HEK293T (cell line): ENCODE measurements at regions not wholly inside any gene's neighbourhood (a gene's known extent, or its start where the extent isn't known, plus 50 kb on each side); places are given as distances from the start of the nearest gene placed in this dataset.

ENCODE experiments used
- CTCF ChIA-PET: fragments of 350-600 bp; formaldehyde crosslinking; extraction: SDS; loops from one replicate; lab custom pipeline; 2021; ENCODE audit warnings: antibody characterized with exemption, inconsistent platforms; lab: Yijun Ruan, JAX
- POLR2A ChIA-PET: fragments of 350-600 bp; formaldehyde crosslinking; extraction: SDS; loops from one replicate; lab custom pipeline; 2020; ENCODE audit warnings: antibody characterized with exemption, inconsistent platforms; lab: Yijun Ruan, JAX
- DNase-seq: peaks from one replicate; pipeline ENCODE4 v3.0.0; 2012; ENCODE audit warnings: mixed read lengths; ENCODE audit errors: extremely low spot score
- ARNT ChIP-seq: fragments of 450-650 bp; IDR thresholded peaks from 2 replicates; pipeline ENCODE4 v1.6.1; 2017; ENCODE audit warnings: mild to moderate bottlenecking
- BHLHE40 ChIP-seq: fragments of 450-650 bp; IDR thresholded peaks from 2 replicates; pipeline ENCODE4 v1.6.1; 2016; ENCODE audit warnings: mild to moderate bottlenecking, moderate library complexity, borderline replicate concordance
- CTBP1 ChIP-seq: fragments of 450-650 bp; IDR thresholded peaks from 2 replicates; pipeline ENCODE4 v1.6.1; 2016; ENCODE audit warnings: borderline replicate concordance
- ELF4 ChIP-seq: fragments of 450-650 bp; IDR thresholded peaks from 2 replicates; pipeline ENCODE4 v1.6.1; 2017; ENCODE audit warnings: antibody characterized with exemption
- FOXA1 ChIP-seq: fragments of 450-650 bp; IDR thresholded peaks from 2 replicates; pipeline ENCODE4 v1.6.1; 2016; ENCODE audit warnings: mild to moderate bottlenecking
- FOXK2 ChIP-seq: fragments of 450-650 bp; IDR thresholded peaks from 2 replicates; pipeline ENCODE4 v1.6.1; 2016; ENCODE audit warnings: mild to moderate bottlenecking
- FOXM1 ChIP-seq: fragments of 450-650 bp; IDR thresholded peaks from 2 replicates; pipeline ENCODE4 v1.6.1; 2017; ENCODE audit warnings: mild to moderate bottlenecking, borderline replicate concordance
- HDGF ChIP-seq: fragments of 450-650 bp; IDR thresholded peaks from 2 replicates; pipeline ENCODE4 v1.6.1; 2017; ENCODE audit warnings: antibody characterized with exemption, borderline replicate concordance
- L3MBTL2 ChIP-seq: fragments of 450-650 bp; conservative IDR thresholded peaks from 2 replicates; pipeline ENCODE4 v1.6.1; 2016; ENCODE audit warnings: mild to moderate bottlenecking
- LEF1 ChIP-seq: fragments of 450-650 bp; IDR thresholded peaks from 2 replicates; pipeline ENCODE4 v1.6.1; 2017; ENCODE audit warnings: mild to moderate bottlenecking, borderline replicate concordance
- NFRKB ChIP-seq: fragments of 450-650 bp; IDR thresholded peaks from 2 replicates; pipeline ENCODE4 v1.6.1; 2016; ENCODE audit warnings: mild to moderate bottlenecking, moderate library complexity
- PKNOX1 ChIP-seq: fragments of 450-650 bp; IDR thresholded peaks from 2 replicates; pipeline ENCODE4 v1.6.1; 2016
- SP1 ChIP-seq: fragments of 450-650 bp; IDR thresholded peaks from 2 replicates; pipeline ENCODE4 v1.6.1; 2017
- SUZ12 ChIP-seq: fragments of 450-650 bp; IDR thresholded peaks from 2 replicates; pipeline ENCODE4 v1.6.1; 2016; ENCODE audit warnings: mild to moderate bottlenecking
- TARDBP ChIP-seq: fragments of 450-650 bp; IDR thresholded peaks from 2 replicates; pipeline ENCODE4 v1.6.1; 2016
- ZNF384 ChIP-seq: fragments of 450-650 bp; IDR thresholded peaks from 2 replicates; pipeline ENCODE4 v1.6.1; 2016

GRCh38 chr20:20930500-20930899 is 175.7 kb downstream of the LINC00237 start:
- no peak for DNase-seq
- ChIA-PET POLR2A (no interaction called here), CTCF (no interaction called here)
- no peak for TF ChIP-seq FOXA1
- no peak for TF ChIP-seq ARNT
- no peak for TF ChIP-seq FOXK2
- no peak for TF ChIP-seq L3MBTL2
- TF ChIP-seq HDGF = no peak
- TF ChIP-seq FOXM1 = no peak
- TF ChIP-seq CTBP1 = no peak
- TF ChIP-seq TARDBP = no peak
- TF ChIP-seq BHLHE40 = no peak
- no peak for TF ChIP-seq LEF1
- no peak for TF ChIP-seq ELF4
- TF ChIP-seq SUZ12 = no peak
- no peak for TF ChIP-seq ZNF384
- no peak for TF ChIP-seq PKNOX1
- TF ChIP-seq NFRKB = no peak
- TF ChIP-seq SP1 = no peak

- ChIA-PET POLR2A (no interaction called here), CTCF (no interaction called here)
- DNase-seq = no peak
- TF ChIP-seq BHLHE40 (no peak), PKNOX1 (no peak), FOXK2 (no peak), HDGF (no peak), ELF4 (no peak), TARDBP (no peak), LEF1 (no peak), FOXM1 (no peak), FOXA1 (no peak), SUZ12 (no peak), NFRKB (no peak), CTBP1 (no peak), L3MBTL2 (no peak)
Observed at GRCh38 chr20:20929341-20929740, 176.8 kb downstream of the LINC00237 start.

GRCh38 chr20:20926222-20926905 is 179.8 kb downstream of the LINC00237 start:
- no peak for DNase-seq
- TF ChIP-seq CTBP1 (no peak), TARDBP (no peak), SUZ12 (no peak), FOXA1 (no peak), FOXM1 (no peak), ARNT (no peak), BHLHE40 (no peak), L3MBTL2 (no peak), LEF1 (no peak), FOXK2 (no peak), NFRKB (no peak), PKNOX1 (no peak), ZNF384 (no peak), SP1 (no peak)
- ChIA-PET CTCF (interaction anchor here (0.6 kb wide), 1 partner anchor 64 kb away, joined by 3 read pairs; no protein-coding TSS in a partner anchor), POLR2A (no interaction called here)

- TF ChIP-seq TARDBP = no peak
- TF ChIP-seq SP1 = no peak
- no peak for TF ChIP-seq ZNF384
- TF ChIP-seq CTBP1 = no peak
- TF ChIP-seq BHLHE40 = no peak
- TF ChIP-seq FOXK2 = no peak
- no peak for TF ChIP-seq ARNT
- no peak for TF ChIP-seq LEF1
- no peak for TF ChIP-seq PKNOX1
- no peak for TF ChIP-seq ELF4
- no peak for TF ChIP-seq FOXA1
- TF ChIP-seq FOXM1 = no peak
- TF ChIP-seq HDGF = no peak
- TF ChIP-seq NFRKB = no peak
- no peak for TF ChIP-seq SUZ12
- CTCF ChIA-PET = no interaction called here
- POLR2A ChIA-PET = no interaction called here
- DNase-seq = no peak
Observed at GRCh38 chr20:20920433-20920832, 185.7 kb downstream of the LINC00237 start.

GRCh38 chr20:20915844-20916243 is 190.3 kb downstream of the LINC00237 start:
- CTCF ChIA-PET = no interaction called here
- no peak for TF ChIP-seq FOXA1
- no peak for TF ChIP-seq CTBP1
- TF ChIP-seq ARNT = no peak
- TF ChIP-seq PKNOX1 = no peak
- TF ChIP-seq ZNF384 = no peak
- TF ChIP-seq FOXM1 = no peak
- no peak for TF ChIP-seq LEF1
- TF ChIP-seq L3MBTL2 = no peak
- no peak for TF ChIP-seq NFRKB
- TF ChIP-seq ELF4 = no peak
- no peak for TF ChIP-seq SP1
- TF ChIP-seq HDGF = no peak
- no peak for DNase-seq
- POLR2A ChIA-PET = no interaction called here
